Endothelial cell (in vitro differentiated cells): ENCODE measurements at regions not wholly inside any gene's neighbourhood (a gene's known extent, or its start where the extent isn't known, plus 50 kb on each side); places are given as distances from the start of the nearest gene placed in this dataset.

Experiments used
- DNase-seq: peaks from one replicate; pipeline ENCODE4 v3.0.0; 2021; ENCODE audit warnings: low spot score
- H3K27ac Mint-ChIP-seq: one replicate; pipeline ENCODE4 v1.8.0; 2021; ENCODE audit warnings: mixed read lengths, inconsistent platforms; ENCODE audit not compliant: unreplicated experiment
- H3K27me3 Mint-ChIP-seq: one replicate; pipeline ENCODE4 v1.8.0; 2021; ENCODE audit warnings: mild to moderate bottlenecking, moderate library complexity, mixed read lengths, inconsistent platforms; ENCODE audit not compliant: unreplicated experiment
- H3K36me3 Mint-ChIP-seq: one replicate; pipeline ENCODE4 v1.8.0; 2021; ENCODE audit warnings: mild to moderate bottlenecking, low read depth, mixed read lengths, inconsistent platforms; ENCODE audit not compliant: unreplicated experiment
- H3K4me1 Mint-ChIP-seq: one replicate; pipeline ENCODE4 v1.8.0; 2021; ENCODE audit warnings: mild to moderate bottlenecking, mixed read lengths, inconsistent platforms; ENCODE audit not compliant: unreplicated experiment
- H3K4me3 Mint-ChIP-seq: one replicate; pipeline ENCODE4 v1.8.0; 2021; ENCODE audit warnings: mild to moderate bottlenecking, mixed read lengths, inconsistent platforms; ENCODE audit not compliant: unreplicated experiment
- H3K9me3 Mint-ChIP-seq: one replicate; pipeline ENCODE4 v1.8.0; 2021; ENCODE audit warnings: mixed read lengths, inconsistent platforms; ENCODE audit not compliant: unreplicated experiment
- CTCF ChIP-seq: fragments of 200-600 bp; sonication (generic); IDR thresholded peaks from one replicate; pipeline ENCODE4 v1.5.0; 2021; ENCODE audit warnings: antibody characterized with exemption; ENCODE audit not compliant: unreplicated experiment

GRCh38 chr7:140283472-140283871, 106.7 kb upstream of the KDM7A start:
- DNase-seq: no peak
- no peak for TF ChIP-seq CTCF
- Mint-ChIP-seq H3K4me1 (no peaks in the 10 kb centered on the region), H3K9me3 (no peaks in the 10 kb centered on the region), H3K36me3 (no peaks in the 10 kb centered on the region), H3K4me3 (no peak overlapping the region), H3K27me3 (peaks cover 1% of the 10 kb centered on the region), H3K27ac (no peak overlapping the region)

- no peak for TF ChIP-seq CTCF
- Mint-ChIP-seq H3K4me1 (no peaks in the 10 kb centered on the region), H3K9me3 (no peaks in the 10 kb centered on the region), H3K36me3 (no peaks in the 10 kb centered on the region), H3K27me3 (peaks cover 1% of the 10 kb centered on the region), H3K27ac (no peak overlapping the region), H3K4me3 (no peak overlapping the region)
- DNase-seq: no peak
Observed at GRCh38 chr7:140281960-140282359, 105.2 kb upstream of the KDM7A start.

GRCh38 chr7:140281255-140281654, 104.5 kb upstream of the KDM7A start:
- no peak for TF ChIP-seq CTCF
- no peaks in the 10 kb centered on the region for H3K4me1 Mint-ChIP-seq
- no peak for DNase-seq
- no peak overlapping the region for H3K4me3 Mint-ChIP-seq
- no peak overlapping the region for H3K27ac Mint-ChIP-seq
- H3K27me3 Mint-ChIP-seq: peaks cover 1% of the 10 kb centered on the region
- H3K9me3 Mint-ChIP-seq: no peaks in the 10 kb centered on the region
- H3K36me3 Mint-ChIP-seq: no peaks in the 10 kb centered on the region

- no peak overlapping the region for H3K27ac Mint-ChIP-seq
- no peak for DNase-seq
- no peak overlapping the region for H3K4me3 Mint-ChIP-seq
- no peaks in the 10 kb centered on the region for H3K9me3 Mint-ChIP-seq
- peaks cover 14% of the 10 kb centered on the region for H3K4me1 Mint-ChIP-seq
- H3K36me3 Mint-ChIP-seq: no peaks in the 10 kb centered on the region
- peaks cover 1% of the 10 kb centered on the region for H3K27me3 Mint-ChIP-seq
- no peak for TF ChIP-seq CTCF
Observed at GRCh38 chr7:140276001-140276400, 99.2 kb upstream of the KDM7A start.

GRCh38 chr7:140275069-140275965, 98.5 kb upstream of the KDM7A start:
- no peaks in the 10 kb centered on the region for H3K9me3 Mint-ChIP-seq
- peaks cover 4% of the 10 kb centered on the region for H3K27me3 Mint-ChIP-seq
- H3K4me3 Mint-ChIP-seq: no peak overlapping the region
- no peaks in the 10 kb centered on the region for H3K36me3 Mint-ChIP-seq
- H3K27ac Mint-ChIP-seq: no peak overlapping the region
- TF ChIP-seq CTCF: no peak
- H3K4me1 Mint-ChIP-seq: peaks cover 14% of the 10 kb centered on the region
- DNase-seq: no peak
